GM23248 (cell line): ENCODE measurements at regions not wholly inside any gene's neighbourhood (a gene's known extent, or its start where the extent isn't known, plus 50 kb on each side); places are given as distances from the start of the nearest gene placed in this dataset.

Source experiments
- EZH2 ChIP-seq: fragments of 200-600 bp; sonication (generic); IDR thresholded peaks from 2 replicates; pipeline ENCODE4 v1.6.1; 2018; ENCODE audit warnings: antibody characterized with exemption, mild to moderate bottlenecking; ENCODE audit not compliant: insufficient read depth, poor library complexity, severe bottlenecking
- EZH2phosphoT487 ChIP-seq: fragments of 200-600 bp; sonication (generic); IDR thresholded peaks from 2 replicates; pipeline ENCODE4 v1.6.1; 2018; ENCODE audit warnings: antibody characterized with exemption, moderate library complexity, mild to moderate bottlenecking, low read depth; ENCODE audit not compliant: insufficient read depth

DNA sequence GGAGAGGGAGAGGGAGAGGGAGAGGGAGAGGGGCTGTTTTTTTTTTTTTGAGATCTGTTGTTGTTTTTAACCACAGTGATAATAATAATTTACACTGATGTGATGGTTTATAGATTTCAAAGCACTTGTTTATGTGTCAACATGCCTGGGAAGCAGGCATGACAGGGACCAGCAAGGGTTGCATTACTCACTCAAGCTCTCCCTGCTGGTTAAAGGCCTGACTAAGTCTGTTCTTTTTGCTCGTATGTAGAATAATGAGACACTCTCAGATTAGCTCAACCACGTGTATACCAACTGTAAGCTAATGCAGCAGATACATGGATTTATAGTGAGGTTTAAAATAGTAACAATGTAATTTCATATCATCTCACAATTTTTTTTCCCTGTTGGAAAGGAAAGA lies 134.6 kb upstream of the BOD1L1 start:
- TF ChIP-seq EZH2 (no peak), EZH2phosphoT487 (no peak)
